IPS-18c (cell line): ENCODE measurements at regions not wholly inside any gene's neighbourhood (a gene's known extent, or its start where the extent isn't known, plus 50 kb on each side); places are given as distances from the start of the nearest gene placed in this dataset.

Experiments used
- H3K4me3 ChIP-seq: 2 replicates; pipeline ENCODE4 v1.7.0; 2013; ENCODE audit warnings: low read depth, mild to moderate bottlenecking, low read length, moderate library complexity; ENCODE audit not compliant: insufficient read depth
- H3K9me3 ChIP-seq: one replicate; pipeline ENCODE4 v1.6.1; 2013; ENCODE audit warnings: mild to moderate bottlenecking, low read length, moderate library complexity; ENCODE audit not compliant: control insufficient read depth, insufficient read depth

DNA sequence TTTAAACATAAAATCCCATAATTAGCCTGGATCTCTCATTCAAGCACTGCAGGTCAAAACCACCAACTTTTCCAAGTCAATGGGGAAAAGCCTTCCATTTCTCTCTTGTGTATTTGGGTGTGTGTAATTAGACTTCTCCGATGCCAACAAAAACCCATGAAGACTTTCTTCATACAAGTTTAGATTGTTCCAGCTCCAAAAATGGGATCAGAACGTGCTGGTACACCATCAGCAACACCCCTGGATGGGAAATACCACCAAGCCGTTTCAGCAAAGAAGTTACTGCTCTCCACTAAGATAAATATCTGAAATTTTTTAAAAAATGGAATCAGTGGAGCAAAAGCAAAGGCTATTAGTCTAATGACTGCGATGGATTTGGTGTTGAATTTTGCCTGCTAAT, 837.3 kb upstream of the SOX9 start:
- Histone ChIP-seq H3K4me3 (no peak overlapping the region), H3K9me3 (no peaks in the 10 kb centered on the region)

DNA sequence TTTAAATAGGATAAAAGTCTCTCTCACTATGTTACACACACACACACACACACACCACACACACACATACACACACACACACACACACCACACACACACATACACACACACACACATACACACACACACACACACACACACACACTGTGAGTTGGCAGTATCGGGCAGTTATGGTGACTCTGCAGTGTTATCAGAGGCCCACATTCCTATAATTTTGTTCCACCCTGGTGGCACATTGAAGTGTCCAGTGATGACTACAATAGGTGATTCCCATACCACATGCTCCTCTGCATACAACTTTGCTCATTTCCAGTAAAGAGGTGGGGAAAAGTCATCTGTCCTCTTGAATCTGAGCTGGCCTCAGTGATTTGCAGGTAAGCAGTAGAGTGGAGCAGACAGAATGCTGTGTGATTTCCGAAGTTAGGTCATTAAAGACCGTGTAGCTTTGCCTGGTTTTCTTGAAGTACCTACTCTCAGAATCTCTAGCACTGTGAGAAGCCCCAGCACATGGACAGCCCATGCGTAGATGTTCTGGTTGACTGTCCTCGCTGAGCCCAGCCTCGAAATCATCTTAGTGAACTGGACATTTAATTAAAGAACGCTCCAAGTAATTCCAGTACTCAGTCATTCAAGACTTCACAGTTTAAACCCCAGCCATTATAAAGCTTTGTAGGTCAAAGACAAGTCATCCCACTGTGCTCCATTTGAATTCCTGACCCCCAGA, 836.6 kb upstream of the SOX9 start:
- Histone ChIP-seq H3K9me3 (no peaks in the 10 kb centered on the region), H3K4me3 (no peak overlapping the region)

DNA sequence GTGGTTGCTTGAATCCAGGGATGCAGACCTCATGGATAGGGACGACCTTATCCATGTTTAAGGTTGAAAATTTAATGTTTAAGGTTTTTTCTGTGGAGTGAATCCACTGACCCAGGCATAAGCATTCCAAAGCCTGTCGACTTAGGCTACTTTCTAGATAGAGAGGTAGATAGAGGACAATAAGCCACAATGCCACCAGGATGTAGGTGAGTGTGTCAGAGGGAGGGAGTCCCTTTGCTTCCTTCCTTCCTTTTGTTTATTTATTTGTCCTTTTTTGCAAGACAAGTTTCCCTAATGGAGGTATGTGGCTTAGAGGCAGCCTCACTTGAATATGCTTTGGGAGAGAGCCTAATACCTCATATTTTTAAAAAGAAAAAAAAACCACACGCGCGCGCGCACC, 834.2 kb upstream of the SOX9 start:
- H3K4me3 ChIP-seq: no peak overlapping the region
- H3K9me3 ChIP-seq: no peaks in the 10 kb centered on the region

DNA sequence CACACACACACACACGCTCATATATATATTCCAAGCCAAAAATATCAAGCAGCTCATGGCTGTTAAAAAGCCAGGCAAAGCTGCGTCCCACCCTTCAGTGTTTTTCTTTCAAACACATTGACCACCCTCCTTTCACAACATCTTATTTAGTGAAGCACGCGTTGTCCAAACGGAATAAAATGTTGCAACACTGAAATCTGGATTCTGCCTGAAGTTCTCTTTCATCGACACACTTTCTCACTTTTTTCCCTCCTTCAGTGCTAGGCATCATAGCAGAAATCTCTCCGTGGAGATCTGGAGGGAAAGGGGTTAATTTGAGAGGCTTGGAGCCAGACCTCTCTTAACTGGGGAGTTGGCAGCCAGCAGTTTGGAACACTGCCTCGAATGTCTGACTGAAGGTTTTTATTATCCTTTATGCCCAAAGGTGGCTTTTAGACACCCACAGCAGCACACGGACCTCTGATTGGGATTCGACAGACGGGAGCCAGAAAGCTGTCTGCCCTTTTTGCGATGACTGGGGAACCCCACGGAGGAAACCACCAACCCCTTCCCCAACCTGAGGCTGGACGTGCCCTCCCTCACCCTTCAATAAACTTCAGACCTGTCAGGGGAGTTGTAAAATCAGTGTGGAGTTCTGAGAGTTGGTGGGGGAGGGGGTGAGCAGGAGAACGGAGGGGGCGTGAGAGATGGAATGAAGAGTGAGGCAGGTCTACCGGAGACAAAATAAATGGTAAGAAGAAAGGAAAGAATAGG, 833.6 kb upstream of the SOX9 start:
- Histone ChIP-seq H3K9me3 (no peaks in the 10 kb centered on the region), H3K4me3 (0 out of 2 replicates have a peak overlapping the region, but pooled peaks have one; percentile 9)

DNA sequence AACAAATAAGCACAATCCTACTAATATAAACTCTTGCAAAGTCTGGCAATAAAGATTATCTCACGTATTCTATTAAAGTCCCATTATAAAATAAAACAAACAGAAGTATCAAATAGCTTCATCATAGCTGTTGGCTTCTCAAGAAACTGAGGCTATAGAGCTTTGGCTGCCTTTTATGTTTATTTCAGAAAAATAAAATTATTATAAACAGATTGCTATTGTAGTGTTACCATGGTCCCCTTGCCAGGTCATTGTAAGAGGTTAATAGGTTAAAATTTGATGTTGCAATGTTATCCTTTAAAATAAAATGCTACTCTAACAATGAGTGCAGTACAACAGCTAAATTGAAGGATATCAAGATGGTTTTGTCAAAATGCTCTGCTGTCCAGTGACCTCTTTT, 828.8 kb upstream of the SOX9 start:
- H3K4me3 ChIP-seq: no peak overlapping the region
- no peaks in the 10 kb centered on the region for H3K9me3 ChIP-seq

DNA sequence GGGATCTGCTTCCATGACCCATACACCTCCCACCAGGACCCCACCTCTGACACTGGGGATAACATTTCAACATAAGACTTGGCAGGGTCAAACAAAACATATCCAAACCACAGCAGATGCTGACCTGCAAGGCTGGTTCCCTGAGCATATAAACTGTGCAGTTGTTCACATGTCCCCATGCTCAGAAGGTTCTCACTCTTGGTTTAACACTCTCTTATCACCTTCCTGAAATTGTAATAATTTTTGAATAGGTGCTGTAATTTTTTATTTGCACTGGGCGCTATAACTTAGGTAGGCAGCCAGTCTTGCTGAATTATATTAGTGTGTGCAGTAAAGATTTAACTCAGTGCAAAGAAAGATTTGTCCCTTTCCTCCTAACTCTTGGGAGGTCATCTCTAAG, 824.8 kb upstream of the SOX9 start:
- no peaks in the 10 kb centered on the region for H3K9me3 ChIP-seq

DNA sequence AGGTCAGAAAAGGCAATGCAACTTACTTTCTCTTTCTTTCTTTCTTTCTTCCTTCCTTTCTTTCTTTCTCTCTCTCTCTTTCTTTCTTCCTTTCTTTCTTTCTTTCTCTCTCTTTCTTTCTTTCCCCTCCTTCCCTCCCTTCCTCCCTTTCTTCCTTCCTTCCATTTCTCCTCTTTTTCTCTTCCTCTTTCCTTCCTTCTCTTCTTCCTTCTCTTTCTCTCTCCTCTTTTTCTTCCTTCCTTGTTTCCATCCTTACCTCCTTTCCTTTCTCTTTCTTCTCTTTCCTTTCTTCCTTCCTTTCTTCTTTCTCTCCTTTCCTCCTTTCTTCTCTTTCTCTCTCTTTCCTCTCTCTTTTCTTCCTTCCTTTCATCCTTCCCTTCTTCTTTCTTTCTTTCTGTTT, 819.8 kb upstream of the SOX9 start:
- Histone ChIP-seq H3K4me3 (no peak overlapping the region), H3K9me3 (no peaks in the 10 kb centered on the region)

More for the DNA sequence above, 824.8 kb upstream of the SOX9 start:
- H3K4me3 ChIP-seq: no peak overlapping the region

DNA sequence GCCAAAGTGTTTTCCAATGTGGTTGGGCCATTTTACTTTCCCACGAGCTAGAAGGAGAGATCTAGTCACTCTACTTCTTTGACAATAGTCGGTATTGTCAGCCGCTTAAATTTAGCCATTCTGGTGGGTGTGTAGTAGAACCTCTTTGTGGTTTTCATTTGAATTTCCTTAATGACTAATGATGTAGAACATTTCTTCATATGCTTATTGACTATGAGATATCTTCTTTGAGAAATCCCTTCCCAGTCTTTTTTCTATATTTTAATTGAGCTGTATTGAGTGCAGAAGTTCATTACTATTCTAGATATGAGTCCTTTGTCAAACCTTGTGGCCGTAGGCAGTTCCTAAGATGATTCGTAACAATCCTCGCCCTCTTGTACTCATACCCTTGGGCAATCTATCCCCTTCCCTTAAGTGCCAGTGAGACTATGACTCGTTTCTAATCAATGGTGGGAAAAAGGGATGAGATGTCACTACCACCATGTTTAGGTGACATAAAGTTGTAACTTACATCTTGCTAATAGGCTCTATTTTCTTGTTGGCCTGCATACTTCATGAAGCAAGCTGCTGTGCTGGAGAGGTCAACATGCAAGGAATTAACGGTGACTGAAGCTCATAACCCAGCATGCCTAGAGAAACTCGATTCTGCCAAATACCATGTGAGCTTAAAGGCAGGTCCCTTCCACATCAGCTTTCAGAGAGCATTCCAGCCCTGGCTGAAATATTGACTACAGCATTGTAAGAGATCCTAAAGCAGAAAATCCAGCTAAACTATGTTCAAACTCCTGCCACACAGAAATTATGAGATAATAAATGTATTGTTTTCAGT, 817.9 kb upstream of the SOX9 start:
- Histone ChIP-seq H3K9me3 (no peaks in the 10 kb centered on the region), H3K4me3 (no peak overlapping the region)

DNA sequence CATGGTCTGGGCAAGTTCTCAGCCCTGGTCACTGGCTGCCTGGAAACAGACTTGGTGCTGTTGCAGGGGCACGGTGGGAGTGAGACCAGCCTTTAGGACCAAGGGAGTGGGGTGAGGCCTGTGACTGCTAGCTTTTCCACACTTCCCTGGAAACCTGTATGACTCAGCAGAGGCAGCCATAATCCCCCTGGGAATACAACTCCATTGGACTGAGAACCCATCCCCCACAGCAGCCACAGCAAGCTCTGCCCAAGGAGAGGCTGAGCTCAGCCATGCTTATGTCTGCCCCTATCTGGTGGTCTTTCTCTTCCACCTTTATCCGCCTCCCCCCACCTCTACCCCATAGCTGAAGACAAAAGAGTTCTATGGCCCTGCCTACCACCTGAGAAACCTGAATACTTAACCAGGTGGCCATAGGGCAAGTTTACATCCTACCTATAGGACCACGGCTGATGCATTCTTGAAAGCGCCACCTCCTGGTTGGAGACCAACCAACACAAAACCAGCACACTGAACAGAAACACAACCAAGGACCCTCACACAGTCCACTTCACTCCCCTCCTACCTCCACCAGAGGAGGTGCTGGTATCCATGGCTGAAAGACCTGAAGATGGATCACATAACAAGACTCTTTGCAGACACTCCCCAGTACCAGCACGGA, 816.2 kb upstream of the SOX9 start:
- Histone ChIP-seq H3K4me3 (no peak overlapping the region), H3K9me3 (no peaks in the 10 kb centered on the region)

DNA sequence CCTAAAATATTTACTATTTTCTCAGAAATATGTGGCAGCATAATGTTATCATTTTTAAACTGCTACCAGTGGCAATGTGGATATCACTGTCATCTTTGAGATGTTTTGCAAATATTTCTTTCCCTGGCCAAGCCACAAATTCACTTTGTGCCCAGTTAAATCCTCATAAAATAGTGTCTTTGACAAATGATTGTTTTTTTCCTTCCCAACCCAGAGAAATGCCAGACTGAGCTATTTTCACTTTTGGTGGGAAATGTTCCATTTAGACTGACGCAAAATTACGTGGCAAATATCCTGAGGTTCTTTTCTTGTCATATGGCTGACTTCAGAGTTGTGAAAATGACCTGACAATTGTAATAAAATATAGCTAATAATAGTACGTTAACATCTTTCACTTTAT, 807.0 kb upstream of the SOX9 start:
- Histone ChIP-seq H3K9me3 (no peaks in the 10 kb centered on the region), H3K4me3 (no peak overlapping the region)

DNA sequence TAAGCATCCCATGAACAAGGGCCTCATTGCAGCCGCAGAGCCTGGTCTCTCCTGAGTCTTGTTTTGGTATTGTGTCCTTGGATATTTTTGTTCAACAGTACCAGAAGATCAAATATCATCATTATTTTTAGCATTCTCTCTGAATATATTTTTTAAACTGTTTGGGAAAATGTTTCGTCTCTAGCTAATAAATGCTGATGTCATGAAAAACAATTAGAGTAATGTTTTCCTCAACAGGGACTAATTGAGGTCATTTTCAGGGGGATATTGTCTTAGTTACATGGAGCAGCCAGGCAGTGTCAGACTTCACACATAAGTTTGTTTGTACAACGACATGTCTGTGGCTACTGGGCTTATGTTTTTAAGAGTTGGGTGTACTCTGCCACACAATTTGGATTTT, 805.3 kb upstream of the SOX9 start:
- Histone ChIP-seq H3K4me3 (no peak overlapping the region), H3K9me3 (no peaks in the 10 kb centered on the region)

DNA sequence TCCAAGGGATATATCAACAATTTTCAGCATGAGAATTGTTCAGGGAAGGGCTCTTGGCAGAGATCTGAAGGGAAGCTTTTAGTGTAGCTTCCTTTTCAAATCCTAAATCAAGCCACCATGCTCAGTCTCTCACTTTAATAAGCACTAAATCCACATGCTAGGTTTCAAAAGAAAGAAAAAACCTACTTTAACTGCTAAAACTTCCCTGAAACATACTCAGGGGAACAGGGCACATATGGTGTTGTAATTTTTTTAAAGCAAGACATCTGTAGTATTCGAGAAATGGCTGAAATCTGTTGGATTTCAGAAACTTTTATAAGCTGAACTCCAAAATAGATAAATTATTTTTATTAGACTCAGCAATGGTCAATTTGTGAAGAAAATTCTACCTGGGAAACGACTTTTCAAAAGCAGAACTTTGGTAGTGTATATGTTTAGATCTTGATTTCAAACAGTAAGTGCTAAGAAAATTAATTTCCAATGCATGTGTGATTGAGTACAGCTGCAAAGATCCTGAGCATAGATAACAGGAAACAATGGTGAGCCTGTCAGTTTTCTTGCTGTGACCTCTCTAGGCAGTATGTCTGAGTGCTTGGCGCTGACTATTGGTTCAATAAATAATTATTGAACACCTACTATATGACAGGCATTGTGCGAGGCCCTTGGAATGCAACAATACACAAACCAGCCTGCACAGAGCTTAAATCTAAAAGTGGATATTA, 804.5 kb upstream of the SOX9 start:
- Histone ChIP-seq H3K9me3 (no peaks in the 10 kb centered on the region), H3K4me3 (no peak overlapping the region)

DNA sequence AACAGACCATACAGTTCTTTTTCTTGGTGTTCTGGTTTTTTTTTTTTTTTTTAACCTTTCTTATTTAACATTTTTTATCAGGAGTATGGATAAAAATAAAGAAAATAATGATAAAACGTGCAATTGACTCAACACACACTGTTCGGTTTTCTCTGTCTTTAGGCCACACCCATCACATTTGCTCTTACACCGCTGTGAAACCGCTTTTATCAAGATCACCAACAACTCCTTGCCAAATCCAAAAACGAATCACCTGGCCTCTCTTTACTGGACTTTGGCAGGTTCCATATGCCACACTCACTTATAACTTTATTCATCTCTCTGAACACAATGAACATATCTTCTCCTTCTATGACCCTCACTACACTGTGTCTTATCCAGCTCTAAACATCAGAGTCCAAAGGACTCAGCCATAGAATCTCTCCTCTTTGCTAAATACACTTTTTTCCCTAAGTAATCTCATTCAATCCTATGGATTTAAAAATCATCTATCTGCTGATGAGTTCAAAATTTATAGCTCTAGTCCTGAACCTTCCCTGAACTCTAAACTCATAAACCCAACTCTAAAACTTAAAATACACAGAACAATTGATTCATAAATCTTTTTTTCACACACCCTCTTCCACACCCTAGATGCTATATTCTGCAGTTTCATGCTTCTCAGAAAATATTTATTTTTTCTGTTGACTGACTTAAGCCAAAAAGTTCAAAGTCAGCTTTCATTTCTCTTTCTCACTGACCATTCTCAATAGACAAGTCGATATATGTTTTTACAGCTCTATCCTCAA, 800.6 kb upstream of the SOX9 start:
- Histone ChIP-seq H3K4me3 (no peak overlapping the region), H3K9me3 (peaks cover 2% of the 10 kb centered on the region)

DNA sequence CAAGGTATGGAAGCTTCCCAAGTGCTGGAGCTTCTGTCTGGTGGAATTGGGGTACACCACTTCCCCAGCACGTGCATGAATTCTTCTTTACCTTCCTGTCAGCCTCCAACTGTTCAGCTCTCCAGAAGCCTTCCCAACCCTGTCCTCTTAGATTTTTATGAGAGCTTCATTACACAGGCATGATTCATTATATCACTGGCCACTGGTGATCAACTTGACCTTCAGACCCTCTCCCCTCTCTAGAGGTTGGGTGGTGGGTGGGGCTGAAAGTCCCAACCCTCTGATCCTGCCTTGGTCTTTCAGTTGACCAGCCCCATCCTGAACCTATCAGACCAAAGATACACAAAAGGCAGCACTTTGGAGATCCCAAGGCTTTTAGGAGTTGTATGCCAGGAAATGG, 795.7 kb upstream of the SOX9 start:
- no peak overlapping the region for H3K4me3 ChIP-seq
- peaks cover 2% of the 10 kb centered on the region for H3K9me3 ChIP-seq

DNA sequence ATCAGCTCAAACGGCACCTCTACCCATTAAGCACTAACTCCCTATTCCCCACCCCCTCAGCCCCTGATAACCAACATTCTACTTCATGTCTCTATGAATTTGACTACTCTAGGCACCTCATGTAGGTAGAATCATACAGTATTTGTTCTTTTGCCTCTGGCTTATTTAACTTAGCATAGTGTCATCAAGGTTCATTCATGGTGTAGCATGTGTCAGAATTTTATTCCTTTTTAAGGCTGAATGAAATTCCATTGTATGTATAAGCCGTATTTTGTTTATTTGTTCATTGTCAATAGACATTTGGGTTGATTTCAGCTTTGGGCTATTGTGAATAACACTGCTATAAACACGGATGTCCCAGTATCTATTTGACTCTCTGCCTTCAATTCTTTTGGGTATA, 794.9 kb upstream of the SOX9 start:
- Histone ChIP-seq H3K9me3 (peaks cover 2% of the 10 kb centered on the region), H3K4me3 (no peak overlapping the region)

DNA sequence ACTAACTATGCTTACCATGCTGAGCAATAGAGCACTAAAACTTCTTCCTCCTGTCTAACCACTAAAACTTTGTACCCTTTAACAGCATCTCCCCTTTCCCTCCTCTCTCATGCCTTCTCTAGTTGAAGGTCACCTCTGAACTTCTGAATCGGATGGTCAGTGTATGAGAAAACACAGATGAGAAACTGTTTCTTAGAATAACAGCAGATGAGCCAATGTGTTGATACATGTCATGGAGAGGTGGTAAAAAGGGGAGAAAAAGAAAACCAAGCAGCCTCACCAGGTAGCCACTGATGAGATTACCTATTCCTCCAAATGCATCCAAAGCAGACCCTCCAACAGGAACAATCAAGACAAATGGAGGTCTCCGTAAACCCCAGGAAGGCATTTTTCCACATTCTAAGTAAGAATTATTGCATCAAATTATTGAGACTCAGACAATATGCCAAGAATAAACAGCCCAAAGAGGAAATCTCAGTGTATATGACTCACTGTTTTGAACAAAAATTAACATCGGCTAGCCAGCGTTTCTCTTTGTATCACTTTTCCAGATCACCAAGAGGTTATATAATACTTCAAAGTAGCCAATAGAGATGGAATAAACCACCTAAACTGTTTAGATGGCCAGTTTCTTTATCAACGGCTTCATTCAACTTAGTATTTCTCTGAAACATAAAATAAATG, 793.3 kb upstream of the SOX9 start:
- no peak overlapping the region for H3K4me3 ChIP-seq
- H3K9me3 ChIP-seq: peaks cover 2% of the 10 kb centered on the region
